Upper lobe of left lung (tissue), 4 donors: ENCODE measurements at regions not wholly inside any gene's neighbourhood (a gene's known extent, or its start where the extent isn't known, plus 50 kb on each side); places are given as distances from the start of the nearest gene placed in this dataset.

Experiments used
- POLR2A ChIP-seq, 4 donors: fragments of 450-650 bp; IDR thresholded peaks; one replicate each; pipeline ENCODE4 v1.5.1; 2016 to 2017; ENCODE audit warnings: antibody characterized with exemption in 4 of 4, mild to moderate bottlenecking in 2 of 4
- TF ChIP-seq, protein P1 (sequence below), 6 experiments: fragments of 450-650 bp in 4 of 6; fragments of 200-600 bp in 2 of 6; sonication (generic) in 2 of 6; IDR thresholded peaks; one replicate each; pipeline ENCODE4 v1.5.1; 2016 to 2019; ENCODE audit warnings: antibody characterized with exemption in 6 of 6

DNA sequence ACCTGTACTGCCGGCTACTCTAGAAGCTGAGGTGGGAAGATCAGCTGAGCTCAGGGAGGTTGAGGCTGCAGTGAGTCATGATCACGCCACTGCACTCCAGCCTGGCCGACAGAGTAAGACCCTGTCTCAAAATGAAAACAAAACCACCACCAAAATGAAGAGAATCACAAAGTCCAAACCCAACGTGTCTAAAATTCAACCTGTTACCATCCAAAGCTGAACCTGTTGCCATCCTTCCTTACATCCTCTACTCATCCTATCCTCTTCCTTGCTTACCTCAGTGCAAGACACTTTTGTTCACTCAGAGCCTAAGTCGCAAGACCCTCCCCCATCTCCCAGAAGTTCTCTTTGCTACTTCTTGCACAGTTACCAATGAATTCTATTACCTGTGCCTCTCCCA, 299.7 kb downstream of the ATP23 start:
- TF ChIP-seq, protein P1, sequence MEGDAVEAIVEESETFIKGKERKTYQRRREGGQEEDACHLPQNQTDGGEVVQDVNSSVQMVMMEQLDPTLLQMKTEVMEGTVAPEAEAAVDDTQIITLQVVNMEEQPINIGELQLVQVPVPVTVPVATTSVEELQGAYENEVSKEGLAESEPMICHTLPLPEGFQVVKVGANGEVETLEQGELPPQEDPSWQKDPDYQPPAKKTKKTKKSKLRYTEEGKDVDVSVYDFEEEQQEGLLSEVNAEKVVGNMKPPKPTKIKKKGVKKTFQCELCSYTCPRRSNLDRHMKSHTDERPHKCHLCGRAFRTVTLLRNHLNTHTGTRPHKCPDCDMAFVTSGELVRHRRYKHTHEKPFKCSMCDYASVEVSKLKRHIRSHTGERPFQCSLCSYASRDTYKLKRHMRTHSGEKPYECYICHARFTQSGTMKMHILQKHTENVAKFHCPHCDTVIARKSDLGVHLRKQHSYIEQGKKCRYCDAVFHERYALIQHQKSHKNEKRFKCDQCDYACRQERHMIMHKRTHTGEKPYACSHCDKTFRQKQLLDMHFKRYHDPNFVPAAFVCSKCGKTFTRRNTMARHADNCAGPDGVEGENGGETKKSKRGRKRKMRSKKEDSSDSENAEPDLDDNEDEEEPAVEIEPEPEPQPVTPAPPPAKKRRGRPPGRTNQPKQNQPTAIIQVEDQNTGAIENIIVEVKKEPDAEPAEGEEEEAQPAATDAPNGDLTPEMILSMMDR (IDR thresholded peaks at IDR 0.05) = no peak
- no peak for TF ChIP-seq POLR2A (IDR thresholded peaks at IDR 0.05)
